GM19395 (cell line): ENCODE measurements at regions not wholly inside any gene's neighbourhood (a gene's known extent, or its start where the extent isn't known, plus 50 kb on each side); places are given as distances from the start of the nearest gene placed in this dataset.

ENCODE experiments used
- ATAC-seq: cut with Tn5 transposase; IDR thresholded peaks from one replicate; pipeline ENCODE4 v1.9.1; 2021; ENCODE audit warnings: mild to moderate bottlenecking, moderate library complexity; ENCODE audit not compliant: unreplicated experiment

DNA sequence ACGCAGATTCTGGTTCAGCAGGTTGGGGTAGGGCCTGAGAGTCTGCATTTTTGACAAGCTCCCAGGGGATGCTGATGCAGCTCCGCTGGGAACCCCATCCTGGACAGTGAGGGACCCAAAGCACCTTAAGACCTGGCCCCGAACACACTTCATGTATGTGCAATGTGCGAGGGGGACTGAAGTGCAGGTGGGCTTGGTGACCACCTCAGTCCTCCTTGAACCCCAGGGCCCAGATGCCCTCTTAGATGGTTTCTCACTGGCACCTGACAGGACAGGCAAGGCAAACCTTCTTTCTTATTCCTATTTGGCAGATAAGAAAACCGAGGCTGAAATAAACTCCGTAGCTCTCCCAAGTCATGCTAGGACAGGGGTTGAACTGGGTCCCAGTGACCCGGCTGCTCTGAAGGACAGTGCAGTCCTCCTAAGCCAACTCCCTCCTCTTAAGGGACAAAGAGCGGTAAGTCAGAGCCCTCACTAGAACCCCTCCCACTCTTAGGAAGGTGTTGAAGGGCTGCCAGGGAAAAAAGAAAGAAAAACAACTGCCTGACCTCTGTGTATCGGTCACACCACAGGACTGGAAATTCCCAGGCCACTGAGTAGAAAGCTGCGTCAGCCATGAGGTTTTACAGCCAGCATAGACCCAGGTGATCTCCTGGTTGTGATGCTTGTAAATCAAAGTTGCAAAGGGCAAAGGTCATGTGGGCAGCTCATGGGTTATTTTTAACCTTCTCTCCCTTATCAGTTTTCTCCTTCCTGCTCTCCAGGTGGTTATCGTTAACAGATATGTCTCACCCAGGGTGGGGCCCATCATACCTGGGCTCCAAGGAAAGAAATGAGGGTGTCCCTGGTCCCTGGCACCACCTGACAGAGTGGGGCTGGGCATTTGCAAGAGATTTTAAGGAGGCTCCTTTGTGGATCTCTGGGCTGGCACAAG, 90.9 kb upstream of the SMNDC1 start:
- ATAC-seq, result peak; percentile 85

DNA sequence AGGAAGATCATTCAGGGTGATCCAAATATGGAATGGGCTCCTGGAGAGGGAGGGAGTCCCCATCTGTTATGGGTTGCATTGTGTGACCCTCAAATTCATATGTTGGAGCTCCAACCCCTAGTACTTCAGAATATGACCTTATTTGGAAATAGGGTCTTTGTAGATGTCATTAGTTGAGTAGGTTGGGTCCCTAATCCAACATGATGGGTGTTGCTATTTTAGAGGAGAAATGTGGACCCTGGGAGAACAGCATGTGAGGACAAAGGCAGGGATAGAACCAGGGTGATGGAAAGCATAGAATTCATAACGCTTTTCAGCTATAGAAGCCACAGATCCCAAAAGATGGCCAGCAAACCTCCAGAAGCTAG, 91.5 kb upstream of the SMNDC1 start:
- ATAC-seq, result no peak

DNA sequence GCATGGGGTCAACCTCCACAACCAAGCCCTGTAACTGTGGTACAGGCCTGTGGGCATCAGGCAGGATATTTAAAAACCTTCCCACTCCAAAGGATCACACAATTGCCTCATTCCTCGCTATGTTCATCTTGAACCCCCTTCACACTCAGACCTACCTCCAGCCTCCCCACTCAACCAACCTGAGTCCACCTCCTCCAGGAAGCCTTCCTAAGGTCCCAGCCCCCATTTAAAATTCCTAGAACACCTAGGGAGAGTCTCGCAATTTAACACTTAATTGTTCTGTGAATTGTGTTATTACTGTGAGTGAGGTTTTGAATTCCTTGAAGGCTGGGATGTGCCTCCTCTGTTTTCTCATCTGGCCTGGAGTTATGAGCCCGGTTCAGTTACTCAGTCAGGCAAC, 93.1 kb upstream of the SMNDC1 start:
- ATAC-seq, result no peak

DNA sequence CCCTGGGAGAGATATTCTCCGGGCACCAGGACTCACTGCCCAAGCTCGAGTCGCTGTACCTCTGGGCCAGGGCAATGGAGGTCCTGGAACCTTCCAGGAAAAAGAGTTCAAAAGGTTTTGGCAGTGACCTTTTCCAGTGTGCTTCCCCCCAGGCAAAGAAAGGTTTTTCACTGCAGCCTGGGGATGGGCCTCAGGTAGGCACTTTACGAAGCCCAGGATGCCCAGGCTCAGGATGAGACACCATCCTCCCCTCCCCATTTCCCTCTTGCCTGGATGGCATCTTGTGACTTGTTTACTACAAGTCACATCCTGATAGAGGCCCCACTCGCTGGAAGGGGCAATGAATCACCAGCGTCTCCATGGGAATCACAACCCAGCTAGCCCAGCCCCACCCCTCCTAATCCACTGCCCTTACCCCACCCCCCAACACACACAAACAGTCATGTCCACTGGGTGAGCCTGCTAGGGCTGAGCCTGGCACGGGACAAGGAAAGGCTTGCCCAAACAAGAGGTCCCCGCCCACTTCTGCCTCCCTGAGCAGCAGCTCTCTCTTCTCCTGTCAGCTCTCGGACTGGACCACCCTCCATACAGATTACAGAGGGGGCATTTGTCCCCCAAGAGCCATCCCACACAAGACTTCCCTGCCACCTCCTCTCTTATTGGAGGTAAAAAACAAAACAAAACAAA, 93.8 kb upstream of the SMNDC1 start:
- no peak for ATAC-seq

DNA sequence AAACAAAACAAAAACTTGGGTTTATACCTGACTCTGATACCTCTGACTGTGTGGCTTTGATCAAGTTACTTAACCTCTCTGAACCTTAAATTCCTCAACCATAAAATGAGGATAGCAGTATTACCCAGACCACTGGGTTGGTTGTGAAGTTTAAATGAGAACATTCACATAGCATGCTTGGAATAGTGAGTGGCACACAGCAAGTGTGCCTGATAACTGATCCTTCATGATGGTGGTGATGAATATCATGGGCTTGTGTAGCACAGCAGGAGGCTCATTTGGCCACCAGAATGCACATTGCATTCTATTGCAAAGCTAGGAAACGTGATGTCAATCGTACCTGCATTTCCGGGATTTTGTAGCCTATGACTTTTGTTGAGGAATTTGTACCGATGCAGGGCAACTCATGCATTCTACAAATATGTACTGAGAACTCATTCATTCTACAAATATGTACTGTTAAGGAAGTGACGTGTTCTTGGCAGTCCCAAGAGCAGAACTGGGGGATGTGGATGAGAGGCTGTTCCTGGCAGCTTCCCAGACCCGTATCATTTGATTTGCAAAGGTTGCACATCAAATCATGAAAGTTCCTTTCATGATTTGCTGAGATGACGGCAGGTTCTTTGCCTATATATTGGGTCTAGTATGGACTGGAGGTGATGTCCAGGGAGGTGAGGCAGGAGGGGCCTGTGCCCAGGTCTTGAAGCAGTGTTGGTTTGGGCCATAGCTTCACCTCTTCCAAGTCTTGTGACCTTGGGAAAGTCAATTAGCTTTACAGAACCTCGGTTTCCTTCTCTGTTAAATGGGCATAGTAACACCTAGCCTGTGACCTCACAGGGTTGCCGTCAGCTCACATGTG, 94.6 kb upstream of the SMNDC1 start:
- no peak for ATAC-seq

DNA sequence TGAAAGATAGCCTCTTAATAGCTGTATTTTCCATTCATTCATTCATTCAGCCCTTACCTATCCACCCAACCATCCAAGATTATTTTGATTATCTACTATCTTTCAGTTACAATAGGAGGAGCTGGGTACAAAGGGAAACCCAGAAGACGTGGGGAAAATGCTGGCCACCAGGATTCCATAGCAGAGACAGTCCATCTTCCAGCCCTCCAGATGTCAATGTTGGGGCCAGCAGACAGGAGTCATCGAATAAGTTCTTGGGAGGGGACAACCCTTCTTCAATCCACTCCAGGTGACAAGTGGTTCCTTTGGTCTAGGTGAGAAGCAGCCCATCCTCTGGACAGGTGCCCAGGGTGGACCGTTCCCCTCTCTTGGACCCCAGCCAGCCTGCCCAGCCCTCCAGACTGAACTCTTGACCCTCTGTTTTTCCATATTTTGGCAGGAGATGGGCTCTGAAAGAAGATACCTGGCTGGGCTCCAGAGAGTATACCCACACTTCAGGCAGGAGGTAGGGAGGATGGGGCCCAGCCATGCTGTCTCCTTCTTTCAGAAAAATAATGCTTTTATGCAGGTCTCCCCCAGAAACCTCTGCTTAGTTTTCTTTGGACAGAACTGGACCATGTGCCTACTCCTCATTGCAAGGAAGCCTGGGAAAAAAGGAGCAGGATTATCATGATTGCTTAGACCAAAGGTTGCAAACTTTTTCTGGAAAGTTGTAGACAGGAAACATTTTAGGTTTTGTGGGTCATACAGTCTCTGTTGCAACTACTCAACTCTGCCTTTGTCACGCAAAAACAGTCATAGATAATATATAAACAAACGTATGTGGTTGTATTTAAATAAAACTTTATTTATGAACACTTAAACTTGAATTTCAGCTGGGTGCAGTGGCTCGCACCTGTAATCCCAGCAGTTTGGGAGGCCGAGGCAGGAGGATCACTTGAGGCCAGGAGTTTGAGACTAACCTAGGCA, 95.5 kb upstream of the SMNDC1 start:
- ATAC-seq, result no peak

DNA sequence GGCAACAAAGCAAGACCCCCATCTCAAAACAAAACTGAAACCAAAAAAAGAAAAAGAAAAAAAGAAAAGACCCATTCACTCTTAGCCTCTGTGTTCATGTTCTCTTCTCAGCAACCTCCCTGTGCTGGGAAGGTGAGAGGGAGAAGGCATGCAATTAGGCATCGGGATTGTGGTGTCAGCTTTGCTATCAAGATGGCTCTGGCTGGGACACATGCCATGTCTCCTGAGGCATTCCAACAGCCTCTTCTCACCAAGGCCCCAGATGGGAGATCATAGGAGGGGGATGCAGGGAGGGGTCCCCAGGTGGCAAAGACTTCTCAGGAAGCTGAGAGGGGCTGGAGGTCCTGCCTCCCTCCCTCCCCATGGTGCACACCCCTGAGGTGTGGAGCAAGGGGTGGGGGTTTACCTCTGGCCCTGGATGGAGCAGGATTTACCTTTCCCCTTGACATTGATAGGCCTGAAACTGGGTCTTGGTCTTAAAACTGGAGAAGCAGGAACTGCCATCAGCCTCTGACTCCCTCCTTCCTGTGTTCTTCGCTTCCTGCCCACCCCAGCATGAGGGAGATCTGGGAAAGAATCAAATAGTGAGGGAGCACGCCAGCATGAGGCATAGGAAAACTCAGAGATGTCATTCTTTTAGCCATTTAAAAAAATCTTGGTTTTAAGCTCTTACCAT, 96.2 kb upstream of the DUSP5 start:
- ATAC-seq, result no peak

DNA sequence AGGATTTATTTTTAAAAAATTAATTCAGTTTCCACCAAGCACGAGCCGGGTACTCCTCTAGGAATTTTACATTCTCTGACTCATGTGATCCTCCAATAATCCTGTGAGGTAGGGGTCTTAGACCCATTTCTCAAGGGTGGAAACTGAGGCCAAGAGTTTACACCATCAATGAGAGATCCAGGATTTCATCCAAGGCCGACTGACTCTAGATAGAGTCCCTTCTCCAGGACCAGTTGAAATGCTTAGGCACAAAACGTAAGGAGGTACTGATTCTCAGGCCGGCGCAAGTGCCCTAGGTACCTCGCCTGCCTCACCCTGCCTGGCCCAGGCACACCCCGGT, 95.7 kb upstream of the DUSP5 start:
- ATAC-seq, result no peak

DNA sequence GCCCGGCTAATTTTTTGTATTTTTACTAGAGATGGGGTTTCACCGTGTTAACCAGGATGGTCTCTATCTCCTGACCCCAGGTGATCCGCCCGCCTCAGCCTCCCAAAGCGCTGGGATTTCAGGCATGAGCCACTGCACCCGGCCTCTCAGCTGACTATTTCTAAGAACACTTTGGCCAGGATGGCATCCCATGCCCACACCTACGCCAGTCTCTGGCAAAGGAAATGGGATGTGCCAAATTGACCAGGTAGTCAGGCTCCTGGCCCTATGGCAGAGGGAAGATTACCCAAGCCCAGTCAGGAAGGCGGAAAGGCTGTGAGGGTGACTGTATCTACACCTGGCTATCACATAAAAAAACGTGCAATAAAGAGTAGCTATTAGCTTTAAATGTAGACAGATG, 94.1 kb upstream of the DUSP5 start:
- no peak for ATAC-seq

DNA sequence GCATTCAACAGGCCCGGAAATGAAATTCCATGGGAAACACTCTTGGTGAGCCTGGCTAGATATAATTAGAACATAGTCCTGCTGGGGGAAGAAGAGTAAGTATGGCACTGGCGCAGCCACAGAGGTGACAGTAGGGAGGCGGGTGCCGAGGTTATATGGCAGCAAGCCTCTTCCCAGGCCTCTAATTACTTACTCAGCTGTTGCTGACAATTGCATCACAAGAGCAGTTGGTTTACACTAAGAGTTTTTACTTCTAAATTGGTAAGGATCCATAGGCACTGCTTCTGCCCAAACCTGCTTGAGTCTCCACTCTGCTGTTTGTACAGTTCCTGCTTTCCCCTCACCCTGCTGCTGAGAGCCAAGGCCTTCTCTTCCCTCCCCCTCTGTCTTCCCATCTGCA, 93.3 kb upstream of the DUSP5 start:
- ATAC-seq, result no peak

DNA sequence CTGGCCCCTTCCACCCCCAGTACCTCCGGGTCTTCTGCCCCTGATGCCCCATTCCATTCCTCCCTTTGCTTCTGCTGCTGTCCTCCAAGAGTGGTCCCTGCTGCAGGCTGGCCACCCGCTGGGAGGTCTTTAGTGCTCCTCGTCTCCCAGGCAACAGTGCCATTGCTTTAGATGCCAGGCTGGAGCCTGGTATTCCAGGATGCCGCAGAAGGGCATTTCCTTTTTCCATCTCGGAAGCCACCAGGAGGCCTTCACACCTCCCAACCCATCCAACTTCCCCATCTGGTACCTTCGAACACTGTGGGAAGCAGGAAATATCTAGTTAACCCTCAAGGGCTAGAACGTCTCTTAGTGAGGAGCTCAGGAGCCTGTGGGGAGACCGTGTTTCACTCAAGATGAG, 92.9 kb upstream of the DUSP5 start:
- no peak for ATAC-seq

DNA sequence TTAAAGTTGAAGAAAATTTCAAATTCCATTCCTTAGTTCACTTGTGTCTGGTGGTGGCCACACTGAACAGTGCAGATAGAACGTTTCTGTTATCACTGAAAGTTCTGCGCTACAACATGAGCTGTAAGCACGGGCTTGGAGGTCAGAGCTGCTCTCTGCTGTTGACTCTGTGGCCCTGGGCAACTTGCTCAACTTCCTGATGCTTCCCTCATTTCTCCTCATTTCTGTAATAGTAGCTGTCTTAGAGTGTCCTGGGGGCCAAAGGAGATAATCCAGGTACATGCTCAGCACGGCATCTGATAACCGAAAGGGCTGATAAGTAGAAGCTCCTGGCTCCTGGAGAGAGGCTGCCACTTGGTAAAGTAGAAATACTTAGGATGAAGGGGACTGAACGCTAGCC, 92.3 kb upstream of the DUSP5 start:
- ATAC-seq, result no peak

DNA sequence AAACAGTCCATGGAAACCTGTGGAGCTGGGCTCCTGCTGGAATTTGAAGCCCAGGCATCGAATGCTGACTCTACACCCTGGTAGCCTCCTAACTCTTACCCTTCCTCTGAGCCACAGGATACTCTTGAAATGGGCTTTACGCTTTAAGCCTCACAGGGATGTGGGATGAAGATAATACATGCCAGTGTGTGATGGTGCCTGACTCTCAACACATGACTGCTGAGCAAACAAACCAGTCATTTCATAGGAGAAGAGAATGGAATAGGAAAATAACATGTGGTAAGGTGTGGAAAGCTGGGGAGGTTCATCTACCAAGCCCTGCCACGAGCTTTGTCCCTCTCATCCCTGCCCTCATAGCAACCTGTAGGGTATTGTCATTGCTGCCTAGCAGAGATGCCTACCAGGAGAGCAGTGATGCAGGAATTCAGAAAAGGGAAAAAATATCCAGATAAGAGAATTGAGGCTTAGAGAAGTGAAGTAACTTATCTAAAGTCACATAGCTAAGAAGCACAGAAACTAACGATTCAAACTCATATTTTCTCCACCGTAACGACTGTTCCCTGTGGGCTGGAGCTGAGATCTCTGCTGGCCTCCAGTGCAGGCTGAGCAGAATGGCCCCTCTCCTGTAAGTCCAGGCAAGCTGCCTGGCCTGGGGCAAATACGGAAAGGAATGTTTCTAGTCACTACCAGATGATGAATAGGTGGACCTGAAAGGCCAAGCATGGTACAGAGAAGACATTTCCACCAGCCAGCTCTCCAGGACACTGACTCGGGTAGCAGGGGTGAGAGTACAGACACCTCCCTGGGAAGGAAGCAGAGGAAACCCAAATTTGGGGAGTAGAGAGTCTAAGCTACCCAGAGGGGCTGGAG, 90.2 kb upstream of the DUSP5 start:
- no peak for ATAC-seq

DNA sequence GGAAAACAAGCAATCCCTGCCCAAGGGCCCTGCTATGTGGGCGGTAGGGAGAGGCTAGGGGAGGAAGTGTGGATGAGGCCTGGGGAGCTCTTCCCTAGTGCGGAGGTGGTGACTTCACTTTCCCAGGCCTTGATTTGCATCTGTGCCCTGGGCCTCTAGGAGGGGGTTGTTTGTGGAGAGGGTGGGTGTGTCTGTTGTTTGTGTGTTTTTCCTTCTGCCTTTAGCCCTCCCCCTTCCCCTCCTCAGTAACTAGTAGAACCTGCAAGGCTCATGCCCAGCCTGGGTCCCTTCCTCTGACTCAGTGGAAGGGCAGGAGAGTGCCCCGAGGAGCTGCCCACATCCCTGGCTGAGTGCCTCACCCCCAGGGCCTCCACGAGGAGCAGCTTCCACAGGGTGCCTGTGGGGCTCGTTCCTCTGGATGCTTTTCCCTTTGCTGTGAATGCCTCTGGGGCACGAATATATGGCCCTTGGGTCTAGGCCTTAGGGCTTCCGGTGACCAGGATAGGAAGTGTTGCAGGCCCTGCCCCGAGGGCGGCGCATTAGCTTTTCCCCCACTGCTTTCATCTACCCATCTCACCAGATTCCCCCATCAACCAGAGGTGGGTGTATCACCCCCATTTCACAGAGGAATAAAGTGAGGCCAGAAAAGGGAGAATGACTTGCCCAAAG, 89.4 kb upstream of the DUSP5 start:
- no peak for ATAC-seq

DNA sequence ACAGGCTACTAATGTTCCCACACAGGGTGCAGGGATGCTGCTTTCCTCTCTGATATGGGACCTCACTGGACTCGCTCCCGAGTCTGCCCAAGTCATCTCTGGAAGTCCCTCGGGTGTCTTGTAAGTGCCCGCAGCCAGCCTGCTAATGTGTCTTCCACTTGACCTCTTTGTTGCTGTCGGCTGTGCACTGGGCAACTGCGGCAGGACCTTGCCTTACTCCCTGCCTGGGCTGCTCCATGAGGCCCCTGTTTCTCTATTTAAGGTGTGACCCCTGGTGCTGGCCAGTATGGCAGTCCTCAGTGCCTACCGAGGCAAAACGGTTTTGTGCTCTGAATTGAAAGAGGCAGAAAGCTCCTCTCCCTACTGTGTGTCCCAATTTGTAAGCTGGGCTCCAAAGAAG, 88.8 kb upstream of the DUSP5 start:
- ATAC-seq, result no peak

DNA sequence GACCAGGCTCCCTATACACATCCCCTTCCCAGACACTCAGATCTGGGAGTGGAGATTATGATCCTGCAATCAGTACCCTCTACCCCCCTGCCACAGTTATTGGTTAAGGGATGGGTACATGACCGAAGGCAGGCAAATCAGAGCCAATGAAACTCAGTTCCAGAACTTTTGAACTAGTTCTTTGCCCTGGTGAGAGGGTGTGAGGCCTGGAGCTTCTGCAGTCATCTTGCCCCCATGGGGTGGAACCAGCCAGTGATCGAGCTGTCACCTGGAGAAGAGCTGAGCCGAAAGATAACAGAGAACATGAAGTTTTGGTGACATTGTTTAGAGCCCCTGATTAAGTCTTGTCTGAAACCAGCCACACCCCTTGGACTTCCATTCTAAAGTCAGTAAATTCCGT, 88.2 kb upstream of the DUSP5 start:
- ATAC-seq, result no peak

DNA sequence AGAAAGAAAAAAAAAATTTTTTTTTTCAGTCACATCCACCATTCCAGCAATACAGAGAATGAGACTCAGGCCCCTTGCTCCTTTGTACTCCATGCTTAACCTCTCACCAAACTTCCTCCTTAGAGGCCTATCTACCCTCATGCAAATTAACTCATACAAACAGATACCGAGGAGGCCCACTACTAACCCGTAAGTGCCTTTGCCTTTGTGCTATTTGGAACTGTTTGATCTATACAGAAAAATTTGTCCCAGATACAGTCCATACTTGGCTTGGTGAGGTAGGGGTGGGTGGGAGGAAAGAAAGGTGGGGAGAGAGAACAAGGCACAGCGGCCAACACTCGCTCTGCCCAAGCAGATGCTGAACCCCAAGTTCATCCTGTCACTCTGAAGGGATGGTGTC, 87.8 kb upstream of the DUSP5 start:
- peak; percentile 43 for ATAC-seq

DNA sequence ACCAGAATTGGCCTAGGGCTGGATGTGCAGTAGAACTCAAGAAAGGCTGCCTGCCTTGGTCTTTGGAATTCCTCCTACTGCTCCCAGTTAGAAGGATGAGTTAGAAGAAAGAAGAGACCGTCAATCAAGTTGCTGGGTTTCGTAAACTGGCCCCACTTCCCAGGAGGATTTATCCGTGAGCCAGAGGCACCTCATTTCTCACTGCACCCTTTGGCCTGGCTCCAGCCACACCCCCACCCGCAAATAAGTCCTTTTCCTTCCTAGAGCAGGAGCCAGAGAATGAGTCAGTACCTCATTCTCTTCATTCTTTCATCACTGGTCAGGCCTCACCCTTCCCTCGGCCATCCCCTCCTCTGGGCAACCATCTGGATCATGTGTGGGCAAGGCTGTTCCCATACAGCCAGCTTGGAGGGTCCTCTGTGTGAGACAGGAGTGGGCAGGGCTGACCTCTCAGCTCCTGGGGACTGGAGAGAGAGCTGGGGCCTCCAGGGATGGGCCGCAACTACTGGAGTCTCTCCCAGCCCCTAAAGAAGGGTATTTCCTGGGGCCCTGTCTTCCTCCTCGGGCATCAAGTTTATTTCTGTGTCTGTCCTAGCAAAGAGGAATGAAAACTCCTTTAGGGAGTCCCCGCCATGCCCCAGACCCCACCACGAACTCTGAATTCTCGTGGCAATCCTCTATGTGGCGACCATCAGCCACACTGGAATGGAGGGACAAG, 87.2 kb upstream of the DUSP5 start:
- ATAC-seq, result no peak
